ENCODE measurements at regions not wholly inside any gene's neighbourhood (a gene's known extent, or its start where the extent isn't known, plus 50 kb on each side); places are given as distances from the start of the nearest gene placed in this dataset.

DNA sequence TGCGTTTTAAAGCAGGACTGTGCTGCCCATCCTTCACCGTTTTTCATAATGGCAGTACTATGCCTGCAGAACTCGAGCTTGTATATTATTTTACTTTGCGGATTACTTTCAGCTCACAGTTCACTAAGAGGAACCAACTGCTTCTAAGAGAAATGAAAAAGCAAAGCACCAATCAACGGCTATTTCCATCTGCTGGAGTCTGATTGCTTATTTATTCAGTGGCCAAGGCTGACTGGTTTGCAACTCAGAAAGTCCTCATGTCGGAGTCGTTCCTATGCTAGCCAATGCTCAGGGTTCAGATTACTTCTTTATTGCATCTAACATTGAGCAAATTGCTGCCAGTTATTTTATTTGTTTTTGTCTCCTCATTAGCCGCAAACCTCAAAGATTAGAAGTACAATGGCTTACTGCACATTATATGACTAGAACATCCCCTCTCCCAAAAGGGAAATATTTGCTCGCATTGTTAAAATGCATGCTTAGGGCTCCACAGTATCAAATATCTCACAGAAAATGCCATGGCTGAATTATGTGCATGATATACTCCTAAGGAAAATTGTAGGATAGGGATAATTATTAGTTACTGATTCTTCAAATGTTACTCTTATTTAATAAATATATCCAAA lies 1628.2 kb upstream of the ADGRL3 start:
- Histone ChIP-seq H3K9me3 (no peaks in the 10 kb centered on the region), H3K4me1 (no peaks in the 10 kb centered on the region), H3K27me3 (no peaks in the 10 kb centered on the region), H3K4me3 (no peak overlapping the region), H3K27ac (no peak overlapping the region), H3K36me3 (no peaks in the 10 kb centered on the region)
- intact Hi-C loops (cut with DNase I; ENCODE audit: low total_unique reads) = no loop called here
- no peak for DNase-seq
- no peak for TF ChIP-seq POLR2AphosphoS5 (IDR thresholded peaks at IDR 0.05)
- no peak for TF ChIP-seq POLR2A (IDR thresholded peaks at IDR 0.05)
- TF ChIP-seq, protein P1, sequence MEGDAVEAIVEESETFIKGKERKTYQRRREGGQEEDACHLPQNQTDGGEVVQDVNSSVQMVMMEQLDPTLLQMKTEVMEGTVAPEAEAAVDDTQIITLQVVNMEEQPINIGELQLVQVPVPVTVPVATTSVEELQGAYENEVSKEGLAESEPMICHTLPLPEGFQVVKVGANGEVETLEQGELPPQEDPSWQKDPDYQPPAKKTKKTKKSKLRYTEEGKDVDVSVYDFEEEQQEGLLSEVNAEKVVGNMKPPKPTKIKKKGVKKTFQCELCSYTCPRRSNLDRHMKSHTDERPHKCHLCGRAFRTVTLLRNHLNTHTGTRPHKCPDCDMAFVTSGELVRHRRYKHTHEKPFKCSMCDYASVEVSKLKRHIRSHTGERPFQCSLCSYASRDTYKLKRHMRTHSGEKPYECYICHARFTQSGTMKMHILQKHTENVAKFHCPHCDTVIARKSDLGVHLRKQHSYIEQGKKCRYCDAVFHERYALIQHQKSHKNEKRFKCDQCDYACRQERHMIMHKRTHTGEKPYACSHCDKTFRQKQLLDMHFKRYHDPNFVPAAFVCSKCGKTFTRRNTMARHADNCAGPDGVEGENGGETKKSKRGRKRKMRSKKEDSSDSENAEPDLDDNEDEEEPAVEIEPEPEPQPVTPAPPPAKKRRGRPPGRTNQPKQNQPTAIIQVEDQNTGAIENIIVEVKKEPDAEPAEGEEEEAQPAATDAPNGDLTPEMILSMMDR (IDR thresholded peaks at IDR 0.05) = no peak
- TF ChIP-seq EP300 (IDR thresholded peaks at IDR 0.05) = no peak
- WGBS, 5 donors = 50 to 65% (median 59%) methylated on average over 9 of the region's 9 CpGs

GRCh38 chr4:59583845-59584568 lies 1616.1 kb upstream of the ADGRL3 start:
- WGBS, 5 donors = 64 to 79% (median 66%) methylated on average over 10 of the region's 10 CpGs
- no peak for TF ChIP-seq EP300 (IDR thresholded peaks at IDR 0.05)
- TF ChIP-seq, protein P1 (IDR thresholded peaks at IDR 0.05) = no peak
- no peak for TF ChIP-seq POLR2A (IDR thresholded peaks at IDR 0.05)
- H3K27me3 ChIP-seq = no peaks in the 10 kb centered on the region
- H3K9me3 ChIP-seq = no peaks in the 10 kb centered on the region
- intact Hi-C loops (cut with DNase I; ENCODE audit: low total_unique reads) = no loop called here
- no peak for DNase-seq
- H3K4me3 ChIP-seq = no peak overlapping the region
- H3K36me3 ChIP-seq = no peaks in the 10 kb centered on the region
- H3K4me1 ChIP-seq = no peaks in the 10 kb centered on the region
- no peak overlapping the region for H3K27ac ChIP-seq

- intact Hi-C loops (cut with DNase I; ENCODE audit: low total_unique reads) = no loop called here
- Histone ChIP-seq H3K4me3 (no peak overlapping the region), H3K27ac (no peak overlapping the region), H3K9me3 (no peaks in the 10 kb centered on the region), H3K27me3 (no peaks in the 10 kb centered on the region), H3K4me1 (no peaks in the 10 kb centered on the region), H3K36me3 (no peaks in the 10 kb centered on the region)
- WGBS, 5 donors = 47 to 58% (median 51%) methylated on average over 3 of the region's 3 CpGs
- TF ChIP-seq, protein P1 (IDR thresholded peaks at IDR 0.05) = no peak
- no peak for TF ChIP-seq EP300 (IDR thresholded peaks at IDR 0.05)
- no peak for TF ChIP-seq POLR2A (IDR thresholded peaks at IDR 0.05)
- TF ChIP-seq POLR2AphosphoS5 (IDR thresholded peaks at IDR 0.05) = no peak
- DNase-seq = peak in 1 of 2 donors; percentile 2
Measured at GRCh38 chr4:59597536-59598329, 1602.4 kb upstream of the ADGRL3 start.

DNA sequence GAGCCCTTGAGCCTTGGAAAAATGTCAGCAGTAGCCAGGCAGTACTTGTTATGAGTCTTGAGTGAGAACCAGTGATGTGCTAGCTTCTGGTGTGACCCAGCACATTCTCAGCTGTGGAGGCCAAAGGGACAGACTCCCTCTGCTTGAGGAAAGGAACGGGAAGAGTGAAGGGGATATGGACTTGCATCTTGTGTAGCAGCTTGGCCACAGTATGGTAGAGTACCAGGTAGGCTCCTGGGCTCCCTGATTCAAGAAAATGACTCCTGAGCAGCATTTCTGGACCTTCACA lies 1601.9 kb upstream of the ADGRL3 start:
- Histone ChIP-seq H3K4me3 (no peak overlapping the region), H3K9me3 (no peaks in the 10 kb centered on the region), H3K36me3 (no peaks in the 10 kb centered on the region), H3K4me1 (no peaks in the 10 kb centered on the region), H3K27me3 (no peaks in the 10 kb centered on the region), H3K27ac (no peak overlapping the region)
- no peak for DNase-seq
- intact Hi-C loops (cut with DNase I; ENCODE audit: low total_unique reads) = no loop called here
- TF ChIP-seq EP300 (IDR thresholded peaks at IDR 0.05) (no peak), POLR2AphosphoS5 (IDR thresholded peaks at IDR 0.05) (no peak), POLR2A (IDR thresholded peaks at IDR 0.05) (no peak)
- TF ChIP-seq, protein P1 (IDR thresholded peaks at IDR 0.05) = no peak
- WGBS, 5 donors = 50 to 84% (median 77%) methylated on average over 1 of the region's 1 CpG
